ENCODE measurements at regions not wholly inside any gene's neighbourhood (a gene's known extent, or its start where the extent isn't known, plus 50 kb on each side); places are given as distances from the start of the nearest gene placed in this dataset.
"Not testable (repeated sequence)": the region's sequence is repeated elsewhere in the genome, so short reads cannot be mapped to it uniquely, and the experiment has no call there.

GRCh38 chr14:30266290-30266689, 292.7 kb upstream of the G2E3 start:
- DNase-seq (ENCODE audit: low spot score), result no peak

GRCh38 chr14:30267141-30267540, 291.8 kb upstream of the G2E3 start:
- no peak for DNase-seq (ENCODE audit: low spot score)

GRCh38 chr14:30270200-30271161, 288.5 kb upstream of the G2E3 start:
- DNase-seq (ENCODE audit: low spot score), result peak; percentile 65

- DNase-seq (ENCODE audit: low spot score), result no peak
Observed at GRCh38 chr14:30271811-30272323, 287.1 kb upstream of the G2E3 start.

- DNase-seq (ENCODE audit: low spot score), result no peak
Observed at GRCh38 chr14:30272848-30273832, 285.8 kb upstream of the G2E3 start.

GRCh38 chr14:30275604-30276003, 283.4 kb upstream of the G2E3 start:
- DNase-seq (ENCODE audit: low spot score), result no peak

GRCh38 chr14:30277268-30277667, 281.7 kb upstream of the G2E3 start:
- DNase-seq (ENCODE audit: low spot score), result no peak

- DNase-seq (ENCODE audit: low spot score), result not testable (repeated sequence)
Observed at GRCh38 chr14:30278856-30279255, 280.1 kb upstream of the G2E3 start.

GRCh38 chr14:30283822-30284446, 275.0 kb upstream of the G2E3 start:
- peak; percentile 30 for DNase-seq (ENCODE audit: low spot score)

- DNase-seq (ENCODE audit: low spot score), result no peak
Observed at GRCh38 chr14:30284808-30285207, 274.1 kb upstream of the G2E3 start.

GRCh38 chr14:30287579-30288445, 271.1 kb upstream of the G2E3 start:
- DNase-seq (ENCODE audit: low spot score), result no peak

- no peak for DNase-seq (ENCODE audit: low spot score)
Observed at GRCh38 chr14:30290001-30290400, 269.0 kb upstream of the G2E3 start.

GRCh38 chr14:30291216-30291615, 267.7 kb upstream of the G2E3 start:
- DNase-seq (ENCODE audit: low spot score), result no peak

- DNase-seq (ENCODE audit: low spot score), result no peak
Observed at GRCh38 chr14:30292541-30292940, 266.4 kb upstream of the G2E3 start.

GRCh38 chr14:30295980-30296379, 263.0 kb upstream of the G2E3 start:
- DNase-seq (ENCODE audit: low spot score), result no peak

- DNase-seq (ENCODE audit: low spot score), result no peak
Observed at GRCh38 chr14:30296931-30297405, 262.0 kb upstream of the G2E3 start.

GRCh38 chr14:30297876-30298795, 260.8 kb upstream of the G2E3 start:
- no peak for DNase-seq (ENCODE audit: low spot score)

- DNase-seq (ENCODE audit: low spot score), result no peak
Observed at GRCh38 chr14:30299915-30300314, 259.0 kb upstream of the G2E3 start.

- no peak for DNase-seq (ENCODE audit: low spot score)
Observed at GRCh38 chr14:30303350-30303749, 255.6 kb upstream of the G2E3 start.

- no peak for DNase-seq (ENCODE audit: low spot score)
Observed at GRCh38 chr14:30305346-30305745, 253.6 kb upstream of the G2E3 start.
